ENCODE measurements at regions not wholly inside any gene's neighbourhood (a gene's known extent, or its start where the extent isn't known, plus 50 kb on each side); places are given as distances from the start of the nearest gene placed in this dataset.

- no peaks in the 10 kb centered on the region for H3K27me3 Mint-ChIP-seq (ENCODE audit: unreplicated experiment)
- DNase-seq: no peak
- CTCF ChIA-PET: no interaction called here
Observed at GRCh38 chr7:88617185-88617584, 142.3 kb upstream of the ZNF804B start.

DNA sequence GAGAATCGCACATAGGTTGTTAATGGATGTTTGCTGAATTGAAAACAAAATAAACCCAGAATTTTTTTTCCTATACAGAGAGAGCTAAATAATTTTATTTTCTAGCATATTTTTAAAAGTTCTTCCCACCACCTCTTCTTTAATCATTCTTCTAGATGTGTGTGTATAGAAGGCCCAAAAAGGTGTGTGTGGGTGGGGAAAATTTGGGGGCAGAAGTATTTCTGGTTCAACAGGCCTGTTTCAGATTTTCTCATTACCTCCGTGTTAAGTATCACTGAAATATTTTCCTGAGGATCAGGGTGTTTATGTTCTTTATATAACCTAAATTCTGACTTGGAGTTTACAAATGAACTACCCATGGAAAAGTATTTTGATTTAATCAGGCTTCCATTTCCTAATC, 144.2 kb upstream of the ZNF804B start:
- H3K27me3 Mint-ChIP-seq (ENCODE audit: unreplicated experiment): no peaks in the 10 kb centered on the region
- TF ChIP-seq, protein P1, sequence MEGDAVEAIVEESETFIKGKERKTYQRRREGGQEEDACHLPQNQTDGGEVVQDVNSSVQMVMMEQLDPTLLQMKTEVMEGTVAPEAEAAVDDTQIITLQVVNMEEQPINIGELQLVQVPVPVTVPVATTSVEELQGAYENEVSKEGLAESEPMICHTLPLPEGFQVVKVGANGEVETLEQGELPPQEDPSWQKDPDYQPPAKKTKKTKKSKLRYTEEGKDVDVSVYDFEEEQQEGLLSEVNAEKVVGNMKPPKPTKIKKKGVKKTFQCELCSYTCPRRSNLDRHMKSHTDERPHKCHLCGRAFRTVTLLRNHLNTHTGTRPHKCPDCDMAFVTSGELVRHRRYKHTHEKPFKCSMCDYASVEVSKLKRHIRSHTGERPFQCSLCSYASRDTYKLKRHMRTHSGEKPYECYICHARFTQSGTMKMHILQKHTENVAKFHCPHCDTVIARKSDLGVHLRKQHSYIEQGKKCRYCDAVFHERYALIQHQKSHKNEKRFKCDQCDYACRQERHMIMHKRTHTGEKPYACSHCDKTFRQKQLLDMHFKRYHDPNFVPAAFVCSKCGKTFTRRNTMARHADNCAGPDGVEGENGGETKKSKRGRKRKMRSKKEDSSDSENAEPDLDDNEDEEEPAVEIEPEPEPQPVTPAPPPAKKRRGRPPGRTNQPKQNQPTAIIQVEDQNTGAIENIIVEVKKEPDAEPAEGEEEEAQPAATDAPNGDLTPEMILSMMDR (IDR thresholded peaks at IDR 0.05; ENCODE audit: unreplicated experiment): no peak
- H3K4me1 Mint-ChIP-seq (ENCODE audit: low read depth, unreplicated experiment): no peaks in the 10 kb centered on the region
- no peaks in the 10 kb centered on the region for H3K36me3 Mint-ChIP-seq (ENCODE audit: insufficient read depth, unreplicated experiment)
- no peak overlapping the region for H3K4me3 Mint-ChIP-seq (ENCODE audit: low read depth, unreplicated experiment)
- no peak overlapping the region for H3K27ac Mint-ChIP-seq (ENCODE audit: unreplicated experiment)
- BruUV-seq (replicated peaks): no TSS peak
- CTCF ChIA-PET: no interaction called here
- intact Hi-C loops (cut with micrococcal nuclease; ENCODE audit: unreplicated experiment): no loop called here
- no peak for DNase-seq
- no peaks in the 10 kb centered on the region for H3K9me3 Mint-ChIP-seq (ENCODE audit: low read depth, unreplicated experiment)

More at GRCh38 chr7:88617185-88617584, 142.3 kb upstream of the ZNF804B start:
- Mint-ChIP-seq H3K36me3 (ENCODE audit: insufficient read depth, unreplicated experiment) (no peaks in the 10 kb centered on the region), H3K4me1 (ENCODE audit: low read depth, unreplicated experiment) (no peaks in the 10 kb centered on the region), H3K4me3 (ENCODE audit: low read depth, unreplicated experiment) (no peak overlapping the region), H3K9me3 (ENCODE audit: low read depth, unreplicated experiment) (no peaks in the 10 kb centered on the region), H3K27ac (ENCODE audit: unreplicated experiment) (no peak overlapping the region)
- TF ChIP-seq, protein P1 (IDR thresholded peaks at IDR 0.05; ENCODE audit: unreplicated experiment): no peak
- intact Hi-C loops (cut with micrococcal nuclease; ENCODE audit: unreplicated experiment): no loop called here
- no TSS peak for BruUV-seq (replicated peaks)

GRCh38 chr7:88614736-88615135, 144.8 kb upstream of the ZNF804B start:
- intact Hi-C loops (cut with micrococcal nuclease; ENCODE audit: unreplicated experiment): no loop called here
- H3K9me3 Mint-ChIP-seq (ENCODE audit: low read depth, unreplicated experiment): no peaks in the 10 kb centered on the region
- no TSS peak for BruUV-seq (replicated peaks)
- no peaks in the 10 kb centered on the region for H3K27me3 Mint-ChIP-seq (ENCODE audit: unreplicated experiment)
- TF ChIP-seq, protein P1 (IDR thresholded peaks at IDR 0.05; ENCODE audit: unreplicated experiment): no peak
- DNase-seq: no peak
- no peaks in the 10 kb centered on the region for H3K36me3 Mint-ChIP-seq (ENCODE audit: insufficient read depth, unreplicated experiment)
- H3K4me3 Mint-ChIP-seq (ENCODE audit: low read depth, unreplicated experiment): no peak overlapping the region
- no peaks in the 10 kb centered on the region for H3K4me1 Mint-ChIP-seq (ENCODE audit: low read depth, unreplicated experiment)
- CTCF ChIA-PET: no interaction called here
- no peak overlapping the region for H3K27ac Mint-ChIP-seq (ENCODE audit: unreplicated experiment)

- Mint-ChIP-seq H3K4me1 (ENCODE audit: low read depth, unreplicated experiment) (no peaks in the 10 kb centered on the region), H3K27ac (ENCODE audit: unreplicated experiment) (no peak overlapping the region), H3K36me3 (ENCODE audit: insufficient read depth, unreplicated experiment) (no peaks in the 10 kb centered on the region), H3K27me3 (ENCODE audit: unreplicated experiment) (no peaks in the 10 kb centered on the region), H3K4me3 (ENCODE audit: low read depth, unreplicated experiment) (no peak overlapping the region), H3K9me3 (ENCODE audit: low read depth, unreplicated experiment) (no peaks in the 10 kb centered on the region)
- TF ChIP-seq, protein P1 (IDR thresholded peaks at IDR 0.05; ENCODE audit: unreplicated experiment): no peak
- DNase-seq: no peak
- CTCF ChIA-PET: no interaction called here
- no TSS peak for BruUV-seq (replicated peaks)
- intact Hi-C loops (cut with micrococcal nuclease; ENCODE audit: unreplicated experiment): no loop called here
Observed at GRCh38 chr7:88610942-88611341, 148.6 kb upstream of the ZNF804B start.

DNA sequence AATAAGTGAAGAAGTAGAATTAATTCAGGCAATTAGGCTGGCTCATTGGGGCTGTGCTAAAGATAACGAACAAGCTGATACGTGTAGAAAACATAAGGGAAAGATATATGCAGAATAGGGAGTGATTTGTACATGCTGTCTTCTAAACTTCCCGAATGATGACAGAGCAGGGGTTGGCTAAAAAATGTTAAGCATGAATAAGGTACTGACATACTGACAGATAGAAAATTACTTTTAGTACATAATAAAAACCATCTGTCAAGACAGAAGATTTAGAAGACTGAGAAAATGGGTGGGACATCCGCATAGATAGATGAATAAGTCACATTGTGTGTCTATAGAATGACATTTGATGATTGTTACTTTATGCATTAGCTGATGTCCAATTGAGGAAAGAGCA, 158.8 kb upstream of the ZNF804B start:
- Mint-ChIP-seq H3K4me1 (ENCODE audit: low read depth, unreplicated experiment) (no peaks in the 10 kb centered on the region), H3K9me3 (ENCODE audit: low read depth, unreplicated experiment) (no peaks in the 10 kb centered on the region), H3K36me3 (ENCODE audit: insufficient read depth, unreplicated experiment) (no peaks in the 10 kb centered on the region), H3K27me3 (ENCODE audit: unreplicated experiment) (no peaks in the 10 kb centered on the region), H3K27ac (ENCODE audit: unreplicated experiment) (no peak overlapping the region), H3K4me3 (ENCODE audit: low read depth, unreplicated experiment) (no peak overlapping the region)
- intact Hi-C loops (cut with micrococcal nuclease; ENCODE audit: unreplicated experiment): no loop called here
- BruUV-seq (replicated peaks): no TSS peak
- DNase-seq: no peak
- CTCF ChIA-PET: no interaction called here
- TF ChIP-seq, protein P1 (IDR thresholded peaks at IDR 0.05; ENCODE audit: unreplicated experiment): no peak

Data from Calu3 (cell line).